Spleen (tissue), 11 donors: ENCODE measurements at regions not wholly inside any gene's neighbourhood (a gene's known extent, or its start where the extent isn't known, plus 50 kb on each side); places are given as distances from the start of the nearest gene placed in this dataset.

Experiments
- DNase-seq: peaks from one replicate; pipeline ENCODE4 v3.0.0-alpha.2; 2020
- H3K27ac ChIP-seq, 8 donors: fragments of 200-600 bp; sonication (generic) in 7 of 8; 1 replicate in 4 of 8; 2 replicates in 4 of 8; pipeline versions ENCODE4 v1.5.0 to v1.8.0; 2016 to 2021; ENCODE audit warnings: inconsistent platforms in 4 of 8, mild to moderate bottlenecking in 4 of 8, moderate library complexity in 1 of 8
- H3K27me3 ChIP-seq, 7 donors: fragments of 200-600 bp; sonication (generic) in 6 of 7; replicated peaks in 1 of 7; 1 replicate in 4 of 7; 2 replicates in 3 of 7; pipeline versions ENCODE4 v1.5.0 to v1.8.0; 2016 to 2021; ENCODE audit warnings: inconsistent platforms in 3 of 7, mild to moderate bottlenecking in 1 of 7
- H3K36me3 ChIP-seq, 6 donors: fragments of 200-600 bp; sonication (generic) in 5 of 6; 1 replicate in 4 of 6; 2 replicates in 2 of 6; pipeline versions ENCODE4 v1.5.0 to v1.8.0; 2016 to 2021; ENCODE audit warnings: inconsistent platforms in 2 of 6
- H3K4me1 ChIP-seq, 6 donors: fragments of 200-600 bp; sonication (generic) in 5 of 6; 1 replicate in 3 of 6; 2 replicates in 3 of 6; pipeline versions ENCODE4 v1.5.0 to v1.8.0; 2016 to 2021; ENCODE audit warnings: inconsistent platforms in 3 of 6
- H3K4me3 ChIP-seq, 8 donors: fragments of 200-600 bp; sonication (generic) in 7 of 8; 1 replicate in 4 of 8; 2 replicates in 4 of 8; pipeline versions ENCODE4 v1.5.0 to v1.8.0; 2016 to 2021; ENCODE audit warnings: inconsistent platforms in 4 of 8, mild to moderate bottlenecking in 4 of 8, moderate library complexity in 2 of 8
- H3K9me3 ChIP-seq, 8 donors: fragments of 200-600 bp; sonication (generic) in 7 of 8; 1 replicate in 4 of 8; 2 replicates in 4 of 8; pipeline versions ENCODE4 v1.5.0 to v1.8.0; 2016 to 2021; ENCODE audit warnings: inconsistent platforms in 4 of 8
- CTCF ChIP-seq, 11 experiments: fragments of 200-600 bp in 7 of 11; fragments of 450-650 bp in 4 of 11; sonication (generic) in 4 of 11; IDR thresholded peaks in 8 of 11; conservative IDR thresholded peaks in 3 of 11; 1 replicate in 7 of 11; 2 replicates in 4 of 11; pipeline versions ENCODE4 v1.4.0 to v1.8.0; 2016 to 2021; ENCODE audit warnings: antibody characterized with exemption in 11 of 11, inconsistent platforms in 4 of 11, mild to moderate bottlenecking in 1 of 11
- POLR2A ChIP-seq, 3 donors: fragments of 450-650 bp; IDR thresholded peaks; one replicate each; pipeline ENCODE4 v1.5.1; 2017; ENCODE audit warnings: antibody characterized with exemption in 3 of 3, mild to moderate bottlenecking in 1 of 3
- POLR2AphosphoS5 ChIP-seq, 3 donors: sonication (generic); formaldehyde crosslinking; IDR thresholded peaks; one replicate each; pipeline ENCODE4 v1.5.1; 2017; ENCODE audit warnings: antibody characterized with exemption in 3 of 3
- WGBS, 5 donors: extraction: QIAGEN DNeasy Blood & Tissue Kit in 3 of 5; methylation state at CpG; one replicate each; pipeline versions ENCODE4 v1.1.5 to v1.1.7; 2013 to 2018; 5-methylcytosine and 5-hydroxymethylcytosine counted together
- intact Hi-C: fragments of 100-400 bp; cut with DNase I; formaldehyde crosslinking; loops from one replicate; pipeline ENCODE4 v1.15.0; 2023; ENCODE audit warnings: low total_unique reads
- donor health status: healthy with polysubstance abuse.
- donor health status: DM: no; HTN: no; CAD: no; lungs with moderate emphysema.
- donor health status: DM: no; HTN: no; CAD: no.
- donor health status: Bipolar disorder and iron deficiency.
- donor health status: healthy.
- donor health status: DM: no; HTN: no; CAD: no.
- donor health status: DM: yes; HTN: yes; CAD: no.

- TF ChIP-seq POLR2A (IDR thresholded peaks at IDR 0.05), result no peak
- TF ChIP-seq POLR2AphosphoS5 (IDR thresholded peaks at IDR 0.05), result no peak
- TF ChIP-seq CTCF (IDR thresholded peaks at IDR 0.05 in 8 of 11, conservative IDR thresholded peaks at IDR 0.05 in 3 of 11), result no peak
- 71 to 78% (median 76%) methylated on average over 5 of the region's 5 CpGs for WGBS, 5 donors
Observed at GRCh38 chr11:93902921-93903320, 52.5 kb upstream of the VSTM5 start.

GRCh38 chr11:93903989-93904388 is 53.6 kb upstream of the VSTM5 start:
- Histone ChIP-seq H3K27ac (no peak overlapping the region), H3K4me1 (no peaks in the 10 kb centered on the region), H3K9me3 (no peaks in the 10 kb centered on the region), H3K4me3 (no peak overlapping the region), H3K27me3 (peaks cover 0 to 5% (median 0%) of the 10 kb centered on the region in 7 donors), H3K36me3 (no peaks in the 10 kb centered on the region)
- 49 to 59% (median 54%) methylated on average over 6 of the region's 6 CpGs for WGBS, 5 donors
- DNase-seq, result no peak
- intact Hi-C loops, result no loop called here
- TF ChIP-seq POLR2A (IDR thresholded peaks at IDR 0.05) (no peak), CTCF (IDR thresholded peaks at IDR 0.05 in 8 of 11, conservative IDR thresholded peaks at IDR 0.05 in 3 of 11) (no peak), POLR2AphosphoS5 (IDR thresholded peaks at IDR 0.05) (no peak)

More at GRCh38 chr11:93902921-93903320, 52.5 kb upstream of the VSTM5 start:
- Histone ChIP-seq H3K27ac (no peak overlapping the region), H3K4me3 (no peak overlapping the region), H3K36me3 (no peaks in the 10 kb centered on the region), H3K27me3 (peaks cover 0 to 5% (median 0%) of the 10 kb centered on the region in 7 donors), H3K9me3 (no peaks in the 10 kb centered on the region), H3K4me1 (no peaks in the 10 kb centered on the region)
- intact Hi-C loops, result no loop called here
- DNase-seq, result no peak

DNA sequence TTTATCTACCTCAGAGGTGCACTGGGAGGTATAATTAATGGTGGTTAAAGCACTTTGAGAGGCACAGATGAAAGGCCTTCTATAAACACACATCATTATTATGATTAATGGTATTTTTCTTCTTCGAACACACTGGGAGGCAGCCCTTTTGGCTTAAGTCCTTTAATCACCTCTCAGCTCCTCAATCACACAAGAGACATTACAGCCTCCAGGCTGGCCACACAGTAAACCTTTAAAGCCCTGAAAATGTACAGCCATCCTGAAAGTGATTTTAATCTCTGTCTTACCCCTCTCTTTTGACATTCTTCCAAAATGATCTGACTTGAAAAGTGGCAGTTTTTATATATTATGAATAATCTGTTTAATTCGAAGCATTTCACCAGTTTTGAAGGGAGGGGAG is 54.3 kb upstream of the VSTM5 start:
- Histone ChIP-seq H3K36me3 (no peaks in the 10 kb centered on the region), H3K9me3 (no peaks in the 10 kb centered on the region), H3K27ac (no peak overlapping the region), H3K27me3 (peaks cover 0 to 5% (median 0%) of the 10 kb centered on the region in 7 donors), H3K4me1 (no peaks in the 10 kb centered on the region), H3K4me3 (no peak overlapping the region)
- intact Hi-C loops, result no loop called here
- no peak for DNase-seq
- TF ChIP-seq POLR2AphosphoS5 (IDR thresholded peaks at IDR 0.05), result no peak
- no peak for TF ChIP-seq POLR2A (IDR thresholded peaks at IDR 0.05)
- TF ChIP-seq CTCF (IDR thresholded peaks at IDR 0.05 in 8 of 11, conservative IDR thresholded peaks at IDR 0.05 in 3 of 11), result no peak
- 23 to 61% (median 47%) methylated on average over 2 of the region's 2 CpGs for WGBS, 5 donors

DNA sequence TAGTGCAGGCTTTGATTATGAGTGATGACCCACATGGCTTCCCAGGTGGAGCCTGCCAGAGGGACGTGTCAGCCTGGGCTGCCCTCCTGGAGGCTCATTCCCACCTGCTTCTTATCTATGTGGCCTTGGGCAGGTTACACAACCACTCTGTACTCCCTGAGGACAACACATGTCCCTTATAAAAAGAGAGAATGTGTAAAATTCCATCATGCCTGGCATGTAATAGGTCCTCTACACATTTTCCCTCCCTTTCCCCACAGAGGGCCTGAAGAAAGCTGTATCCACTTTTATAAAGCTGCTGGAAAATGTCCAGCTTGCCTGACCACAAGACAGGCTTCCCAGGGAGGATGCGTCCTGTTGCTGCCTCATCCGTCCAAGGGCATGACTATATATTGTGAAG is 55.0 kb upstream of the VSTM5 start:
- no peak overlapping the region for H3K4me3 ChIP-seq
- no peak for DNase-seq
- 60 to 65% (median 61%) methylated on average over 3 of the region's 3 CpGs for WGBS, 5 donors
- H3K9me3 ChIP-seq, result no peaks in the 10 kb centered on the region
- no peaks in the 10 kb centered on the region for H3K36me3 ChIP-seq
- no peaks in the 10 kb centered on the region for H3K4me1 ChIP-seq
- TF ChIP-seq POLR2AphosphoS5 (IDR thresholded peaks at IDR 0.05) (no peak), CTCF (IDR thresholded peaks at IDR 0.05 in 8 of 11, conservative IDR thresholded peaks at IDR 0.05 in 3 of 11) (no peak), POLR2A (IDR thresholded peaks at IDR 0.05) (no peak)
- intact Hi-C loops, result no loop called here
- H3K27ac ChIP-seq, result no peak overlapping the region
- peaks cover 0 to 5% (median 0%) of the 10 kb centered on the region in 7 donors for H3K27me3 ChIP-seq
